Panc1 (cell line): ENCODE measurements at regions not wholly inside any gene's neighbourhood (a gene's known extent, or its start where the extent isn't known, plus 50 kb on each side); places are given as distances from the start of the nearest gene placed in this dataset.

Experiments used
- POLR2AphosphoS5 ChIP-seq: IDR thresholded peaks from 2 replicates; pipeline ENCODE4 v1.6.1; 2012; ENCODE audit warnings: mild to moderate bottlenecking, low read depth, low read length, moderate library complexity
- TF ChIP-seq, protein P1 (sequence below), 2 experiments: IDR thresholded peaks; 2 replicates each; pipeline ENCODE4 v1.6.1; 2011 to 2012; ENCODE audit warnings: low read depth in 2 of 2, control low read depth in 1 of 2, low read length in 1 of 2, mild to moderate bottlenecking in 1 of 2, moderate library complexity in 1 of 2; ENCODE audit not compliant: insufficient read depth in 1 of 2
- TF ChIP-seq, protein P2 (sequence below): fragments of 450-650 bp; IDR thresholded peaks from 2 replicates; pipeline ENCODE4 v1.5.1; 2017; ENCODE audit warnings: mild to moderate bottlenecking

DNA sequence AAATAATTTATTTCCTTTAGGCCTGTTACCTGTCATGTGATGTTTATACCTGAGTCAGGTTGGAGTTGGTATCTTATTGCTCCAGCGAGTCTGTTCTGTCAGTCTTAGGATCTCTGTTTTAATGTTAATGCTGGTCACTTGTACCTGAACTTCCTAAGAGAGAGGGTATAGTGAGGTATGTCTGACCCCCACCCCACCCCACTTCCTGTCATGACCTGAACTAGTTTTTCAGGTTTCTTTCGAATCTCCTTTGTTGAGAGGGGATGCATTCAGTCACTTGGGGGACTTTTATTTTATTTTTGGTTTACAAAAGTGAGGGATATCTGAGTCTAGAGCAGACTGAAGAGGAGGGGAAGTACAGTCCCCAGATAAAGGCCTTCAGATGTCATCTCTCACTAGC is 769.0 kb upstream of the COBL start:
- no peak for TF ChIP-seq POLR2AphosphoS5
- TF ChIP-seq, protein P1, sequence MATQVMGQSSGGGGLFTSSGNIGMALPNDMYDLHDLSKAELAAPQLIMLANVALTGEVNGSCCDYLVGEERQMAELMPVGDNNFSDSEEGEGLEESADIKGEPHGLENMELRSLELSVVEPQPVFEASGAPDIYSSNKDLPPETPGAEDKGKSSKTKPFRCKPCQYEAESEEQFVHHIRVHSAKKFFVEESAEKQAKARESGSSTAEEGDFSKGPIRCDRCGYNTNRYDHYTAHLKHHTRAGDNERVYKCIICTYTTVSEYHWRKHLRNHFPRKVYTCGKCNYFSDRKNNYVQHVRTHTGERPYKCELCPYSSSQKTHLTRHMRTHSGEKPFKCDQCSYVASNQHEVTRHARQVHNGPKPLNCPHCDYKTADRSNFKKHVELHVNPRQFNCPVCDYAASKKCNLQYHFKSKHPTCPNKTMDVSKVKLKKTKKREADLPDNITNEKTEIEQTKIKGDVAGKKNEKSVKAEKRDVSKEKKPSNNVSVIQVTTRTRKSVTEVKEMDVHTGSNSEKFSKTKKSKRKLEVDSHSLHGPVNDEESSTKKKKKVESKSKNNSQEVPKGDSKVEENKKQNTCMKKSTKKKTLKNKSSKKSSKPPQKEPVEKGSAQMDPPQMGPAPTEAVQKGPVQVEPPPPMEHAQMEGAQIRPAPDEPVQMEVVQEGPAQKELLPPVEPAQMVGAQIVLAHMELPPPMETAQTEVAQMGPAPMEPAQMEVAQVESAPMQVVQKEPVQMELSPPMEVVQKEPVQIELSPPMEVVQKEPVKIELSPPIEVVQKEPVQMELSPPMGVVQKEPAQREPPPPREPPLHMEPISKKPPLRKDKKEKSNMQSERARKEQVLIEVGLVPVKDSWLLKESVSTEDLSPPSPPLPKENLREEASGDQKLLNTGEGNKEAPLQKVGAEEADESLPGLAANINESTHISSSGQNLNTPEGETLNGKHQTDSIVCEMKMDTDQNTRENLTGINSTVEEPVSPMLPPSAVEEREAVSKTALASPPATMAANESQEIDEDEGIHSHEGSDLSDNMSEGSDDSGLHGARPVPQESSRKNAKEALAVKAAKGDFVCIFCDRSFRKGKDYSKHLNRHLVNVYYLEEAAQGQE (IDR thresholded peaks at IDR 0.05; ENCODE audit: insufficient read depth in 1 of 2, low read depth in 2 of 2, low read length in 1 of 2): no peak
- TF ChIP-seq, protein P2, sequence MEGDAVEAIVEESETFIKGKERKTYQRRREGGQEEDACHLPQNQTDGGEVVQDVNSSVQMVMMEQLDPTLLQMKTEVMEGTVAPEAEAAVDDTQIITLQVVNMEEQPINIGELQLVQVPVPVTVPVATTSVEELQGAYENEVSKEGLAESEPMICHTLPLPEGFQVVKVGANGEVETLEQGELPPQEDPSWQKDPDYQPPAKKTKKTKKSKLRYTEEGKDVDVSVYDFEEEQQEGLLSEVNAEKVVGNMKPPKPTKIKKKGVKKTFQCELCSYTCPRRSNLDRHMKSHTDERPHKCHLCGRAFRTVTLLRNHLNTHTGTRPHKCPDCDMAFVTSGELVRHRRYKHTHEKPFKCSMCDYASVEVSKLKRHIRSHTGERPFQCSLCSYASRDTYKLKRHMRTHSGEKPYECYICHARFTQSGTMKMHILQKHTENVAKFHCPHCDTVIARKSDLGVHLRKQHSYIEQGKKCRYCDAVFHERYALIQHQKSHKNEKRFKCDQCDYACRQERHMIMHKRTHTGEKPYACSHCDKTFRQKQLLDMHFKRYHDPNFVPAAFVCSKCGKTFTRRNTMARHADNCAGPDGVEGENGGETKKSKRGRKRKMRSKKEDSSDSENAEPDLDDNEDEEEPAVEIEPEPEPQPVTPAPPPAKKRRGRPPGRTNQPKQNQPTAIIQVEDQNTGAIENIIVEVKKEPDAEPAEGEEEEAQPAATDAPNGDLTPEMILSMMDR: no peak
